ENCODE measurements at regions not wholly inside any gene's neighbourhood (a gene's known extent, or its start where the extent isn't known, plus 50 kb on each side); places are given as distances from the start of the nearest gene placed in this dataset.
"Not testable (repeated sequence)": the region's sequence is repeated elsewhere in the genome, so short reads cannot be mapped to it uniquely, and the experiment has no call there.

DNA sequence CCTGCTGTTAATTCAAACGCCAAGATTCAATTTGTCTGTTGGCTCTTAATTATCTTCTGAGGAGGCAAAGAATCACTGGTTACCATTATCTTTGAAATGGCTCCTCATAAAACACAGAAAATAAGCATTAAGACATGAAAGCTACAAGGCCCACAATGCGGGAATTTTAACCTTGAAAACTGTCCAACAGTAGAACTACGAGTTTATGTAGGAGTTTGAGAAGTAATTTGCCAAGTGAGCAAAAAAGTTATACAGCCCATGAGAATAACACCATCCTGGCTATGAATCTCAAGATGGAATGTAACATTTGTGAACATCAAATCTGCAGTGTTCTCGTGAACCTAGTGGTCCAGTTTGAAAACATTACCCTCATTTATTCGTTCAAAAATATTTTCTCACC is 172.5 kb downstream of the ALDH1A2 start:
- TF ChIP-seq CTCF (IDR thresholded peaks at IDR 0.05; ENCODE audit: low read depth, low read length) (no peak), EZH2phosphoT487 (IDR thresholded peaks at IDR 0.05; ENCODE audit: low read depth) (no peak)
- H3K27me3 ChIP-seq (ENCODE audit: low read depth, low read length), result no peaks in the 10 kb centered on the region

DNA sequence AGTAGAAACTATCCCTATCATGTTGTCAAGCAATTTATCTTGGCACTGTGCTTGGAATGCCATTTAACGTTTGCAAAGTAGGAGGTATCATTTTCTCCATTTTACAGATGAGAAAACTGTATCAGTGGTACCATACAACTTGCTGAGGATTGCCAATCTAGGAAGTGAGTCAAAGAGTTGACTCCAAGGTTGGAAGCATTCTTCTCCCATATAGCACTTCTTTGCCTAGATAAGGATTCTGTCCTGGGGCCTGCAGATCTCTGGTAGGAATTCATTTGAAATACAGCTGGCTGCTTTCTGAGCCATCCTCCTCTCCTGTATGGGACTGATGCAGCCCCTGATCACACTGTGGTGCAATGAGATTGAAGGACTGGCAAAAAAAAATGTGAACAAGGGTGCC is 170.2 kb downstream of the ALDH1A2 start:
- Histone ChIP-seq H3K4me3 (ENCODE audit: low read length) (no peak overlapping the region), H3K27ac (ENCODE audit: low read length) (no peak overlapping the region), H3K36me3 (replicated peaks; ENCODE audit: low read depth, low read length) (no peaks in the 10 kb centered on the region), H3K4me2 (ENCODE audit: low read length) (no peak overlapping the region), H3K9me3 (ENCODE audit: insufficient read depth, low read length) (no peaks in the 10 kb centered on the region), H4K20me1 (ENCODE audit: insufficient read depth, low read length) (no peaks in the 10 kb centered on the region), H3K27me3 (ENCODE audit: low read depth, low read length) (no peaks in the 10 kb centered on the region), H2AFZ (ENCODE audit: low read depth, low read length) (no peak overlapping the region), H3K4me1 (ENCODE audit: low read length) (no peaks in the 10 kb centered on the region), H3K79me2 (ENCODE audit: low read length) (no peaks in the 10 kb centered on the region), H3K9ac (ENCODE audit: low read length) (no peak overlapping the region)
- no peak for TF ChIP-seq CTCF (IDR thresholded peaks at IDR 0.05; ENCODE audit: low read depth, low read length)

More for the DNA sequence above, 172.5 kb downstream of the ALDH1A2 start:
- Histone ChIP-seq H3K36me3 (replicated peaks; ENCODE audit: low read depth, low read length) (no peaks in the 10 kb centered on the region), H3K79me2 (ENCODE audit: low read length) (no peaks in the 10 kb centered on the region), H2AFZ (ENCODE audit: low read depth, low read length) (no peak overlapping the region), H3K9ac (ENCODE audit: low read length) (no peak overlapping the region), H3K4me2 (ENCODE audit: low read length) (no peak overlapping the region), H4K20me1 (ENCODE audit: insufficient read depth, low read length) (no peaks in the 10 kb centered on the region), H3K27ac (ENCODE audit: low read length) (no peak overlapping the region), H3K9me3 (ENCODE audit: insufficient read depth, low read length) (no peaks in the 10 kb centered on the region), H3K4me3 (ENCODE audit: low read length) (no peak overlapping the region), H3K4me1 (ENCODE audit: low read length) (no peaks in the 10 kb centered on the region)

GRCh38 chr15:57896114-57896513 is 169.4 kb downstream of the ALDH1A2 start:
- Histone ChIP-seq H3K79me2 (ENCODE audit: low read length) (no peaks in the 10 kb centered on the region), H3K4me3 (ENCODE audit: low read length) (no peak overlapping the region), H4K20me1 (ENCODE audit: insufficient read depth, low read length) (no peaks in the 10 kb centered on the region), H3K27ac (ENCODE audit: low read length) (no peak overlapping the region), H3K4me2 (ENCODE audit: low read length) (no peak overlapping the region), H3K9ac (ENCODE audit: low read length) (no peak overlapping the region), H3K4me1 (ENCODE audit: low read length) (no peaks in the 10 kb centered on the region), H3K36me3 (replicated peaks; ENCODE audit: low read depth, low read length) (no peaks in the 10 kb centered on the region), H2AFZ (ENCODE audit: low read depth, low read length) (no peak overlapping the region), H3K9me3 (ENCODE audit: insufficient read depth, low read length) (no peaks in the 10 kb centered on the region), H3K27me3 (ENCODE audit: low read depth, low read length) (no peaks in the 10 kb centered on the region)
- TF ChIP-seq EZH2phosphoT487 (IDR thresholded peaks at IDR 0.05; ENCODE audit: low read depth) (no peak), CTCF (IDR thresholded peaks at IDR 0.05; ENCODE audit: low read depth, low read length) (no peak)

DNA sequence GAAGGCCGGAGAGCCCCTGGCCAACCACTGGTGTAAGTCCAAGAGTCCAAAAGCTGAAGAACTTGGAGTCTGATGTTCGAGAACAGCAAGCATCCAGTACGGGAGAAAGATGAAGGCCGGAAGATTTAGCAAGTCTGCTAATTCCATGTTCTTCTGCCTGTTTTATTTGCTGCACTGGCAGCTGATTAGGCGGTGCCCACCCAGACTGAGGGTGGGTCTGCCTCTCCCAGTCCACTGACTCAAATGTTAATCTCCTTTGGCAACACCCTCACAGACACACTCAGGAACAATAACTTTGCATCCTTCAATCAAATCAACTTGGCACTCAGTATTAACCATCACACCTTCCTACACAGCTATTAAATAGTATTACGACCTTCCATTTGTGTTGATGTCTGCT is 168.6 kb downstream of the ALDH1A2 start:
- H3K9me3 ChIP-seq (ENCODE audit: insufficient read depth, low read length); H3K27ac ChIP-seq (ENCODE audit: low read length); H3K4me1 ChIP-seq (ENCODE audit: low read length); H3K4me3 ChIP-seq (ENCODE audit: low read length); H3K4me2 ChIP-seq (ENCODE audit: low read length); H3K9ac ChIP-seq (ENCODE audit: low read length); H4K20me1 ChIP-seq (ENCODE audit: insufficient read depth, low read length); H3K36me3 ChIP-seq (replicated peaks; ENCODE audit: low read depth, low read length); H3K79me2 ChIP-seq (ENCODE audit: low read length); H3K27me3 ChIP-seq (ENCODE audit: low read depth, low read length); H2AFZ ChIP-seq (ENCODE audit: low read depth, low read length): not testable (repeated sequence)

- Histone ChIP-seq H3K4me2 (ENCODE audit: low read length) (no peak overlapping the region), H3K27ac (ENCODE audit: low read length) (no peak overlapping the region), H3K9ac (ENCODE audit: low read length) (no peak overlapping the region), H2AFZ (ENCODE audit: low read depth, low read length) (no peak overlapping the region), H3K27me3 (ENCODE audit: low read depth, low read length) (no peaks in the 10 kb centered on the region), H3K4me3 (ENCODE audit: low read length) (no peak overlapping the region), H3K79me2 (ENCODE audit: low read length) (no peaks in the 10 kb centered on the region), H3K4me1 (ENCODE audit: low read length) (no peaks in the 10 kb centered on the region), H3K36me3 (replicated peaks; ENCODE audit: low read depth, low read length) (no peaks in the 10 kb centered on the region), H4K20me1 (ENCODE audit: insufficient read depth, low read length) (no peaks in the 10 kb centered on the region), H3K9me3 (ENCODE audit: insufficient read depth, low read length) (no peaks in the 10 kb centered on the region)
- no peak for TF ChIP-seq CTCF (IDR thresholded peaks at IDR 0.05; ENCODE audit: low read depth, low read length)
- no peak for TF ChIP-seq EZH2phosphoT487 (IDR thresholded peaks at IDR 0.05; ENCODE audit: low read depth)
Measured at GRCh38 chr15:57897870-57898269, 167.6 kb downstream of the ALDH1A2 start.
